Astrocyte of the hippocampus (primary cell): ENCODE measurements at regions not wholly inside any gene's neighbourhood (a gene's known extent, or its start where the extent isn't known, plus 50 kb on each side); places are given as distances from the start of the nearest gene placed in this dataset.

Source experiments
- DNase-seq: peaks from one replicate; pipeline ENCODE4 v3.0.0; 2011; ENCODE audit warnings: low read depth, low spot score

DNA sequence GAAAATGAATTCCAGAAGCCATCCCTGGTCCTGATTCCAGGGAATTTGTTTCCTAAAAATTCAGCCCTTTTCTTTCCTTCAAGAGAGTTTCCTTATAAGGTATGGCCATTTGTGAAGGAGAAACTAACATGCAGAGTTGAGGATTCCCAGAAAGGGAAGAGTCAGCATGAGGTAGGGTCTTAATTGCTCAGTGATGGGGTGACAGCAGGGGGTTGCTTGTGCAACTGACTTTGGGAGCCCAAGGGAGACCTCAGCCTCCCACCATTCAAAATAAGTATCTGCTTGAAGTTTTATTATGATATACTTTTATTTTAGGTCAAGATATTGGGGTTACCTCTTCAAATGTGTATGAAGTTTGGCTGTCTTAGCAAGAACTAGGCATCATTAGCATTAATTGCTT, 74.9 kb upstream of the CELF4 start:
- no peak for DNase-seq

DNA sequence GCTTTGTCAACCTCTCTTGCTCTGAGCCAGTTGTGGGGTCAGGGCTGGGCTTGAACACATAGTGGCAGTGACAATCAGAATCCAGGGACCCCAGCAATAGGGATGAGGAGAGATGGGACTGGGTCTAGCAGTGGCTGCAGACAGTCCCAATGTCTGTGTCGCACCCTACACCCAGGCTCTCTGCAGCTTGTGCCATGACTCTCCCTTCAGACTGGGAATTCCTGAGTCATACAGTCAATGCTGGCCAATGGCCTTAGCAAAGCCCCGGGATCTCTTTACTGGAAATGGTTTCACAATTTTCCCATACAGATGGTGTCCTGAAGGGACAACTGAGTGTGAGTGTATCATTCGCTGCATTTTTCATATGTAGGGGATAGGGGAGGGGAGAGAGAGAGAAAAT, 74.2 kb upstream of the CELF4 start:
- no peak for DNase-seq

DNA sequence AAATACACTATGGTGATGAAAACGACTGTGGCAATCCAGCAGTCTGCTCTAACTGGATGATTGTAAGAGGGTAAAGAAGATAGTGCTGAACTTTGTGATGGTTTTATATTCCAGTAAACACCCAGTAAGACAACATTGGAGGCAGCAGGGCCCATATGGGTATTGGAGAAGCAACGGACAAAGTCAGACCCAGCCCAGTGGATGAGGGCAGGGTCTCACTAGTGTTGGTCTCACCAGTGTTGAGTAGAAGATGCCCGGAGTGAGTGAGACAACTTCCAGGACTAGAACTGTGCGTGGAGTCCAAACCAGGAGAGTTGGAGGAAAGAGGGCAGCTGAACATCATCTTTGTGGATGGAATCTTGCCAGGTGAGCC, 71.9 kb upstream of the CELF4 start:
- no peak for DNase-seq

DNA sequence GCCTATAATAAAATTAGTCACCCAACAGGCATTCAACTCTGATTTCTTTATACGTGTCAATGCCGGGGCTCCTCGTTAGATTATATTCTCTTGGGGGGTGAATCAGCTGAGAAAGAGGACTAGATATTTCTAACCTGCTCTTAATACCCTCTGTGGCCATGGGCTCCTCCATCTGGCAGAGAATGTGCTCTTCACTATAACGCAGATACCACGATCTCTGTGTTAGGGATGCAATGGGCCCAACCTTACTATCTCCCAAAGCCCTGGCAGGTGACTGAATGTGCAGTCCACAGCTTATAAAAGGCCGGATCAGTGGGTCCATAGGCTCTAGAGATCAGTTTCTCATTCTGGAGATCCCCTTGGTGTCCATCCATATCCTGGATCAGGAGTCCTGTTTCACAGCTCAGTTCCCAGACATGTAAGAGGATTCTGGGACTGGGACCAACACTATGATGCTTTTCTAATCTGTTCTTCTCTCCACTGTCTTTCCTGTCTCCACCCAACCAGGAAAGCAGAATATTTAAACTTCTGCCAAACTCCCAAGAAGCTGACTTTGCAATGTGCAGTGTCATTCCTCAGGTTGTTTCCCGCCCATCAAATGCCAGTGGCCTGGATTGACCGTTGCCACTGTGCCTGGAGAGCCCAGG, 71.4 kb upstream of the CELF4 start:
- no peak for DNase-seq

GRCh38 chr18:37634516-37634915, 68.9 kb upstream of the CELF4 start:
- no peak for DNase-seq

GRCh38 chr18:37631422-37631821, 65.8 kb upstream of the CELF4 start:
- no peak for DNase-seq

DNA sequence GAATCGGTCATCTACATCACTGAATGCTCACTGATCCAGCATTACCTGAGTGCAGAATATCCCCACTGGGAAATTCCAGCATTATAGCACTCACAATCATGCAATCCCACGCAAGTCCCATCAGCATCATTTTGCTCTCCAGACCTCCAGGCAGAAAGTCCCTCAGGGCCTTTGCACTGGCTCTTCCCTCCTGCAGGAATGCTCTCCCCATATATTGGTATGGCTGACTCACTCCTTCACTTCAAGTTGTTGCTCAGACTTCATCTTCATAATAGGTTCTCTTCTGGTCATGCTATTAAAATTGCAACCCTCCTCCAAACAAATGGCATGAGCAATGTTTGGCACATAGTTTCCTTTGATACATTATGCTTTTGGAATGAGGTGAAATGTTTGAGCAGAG, 64.7 kb upstream of the CELF4 start:
- DNase-seq = no peak

- no peak for DNase-seq
These were observed 63.0 kb upstream of the CELF4 start for GRCh38 chr18:37628470-37629220.

DNA sequence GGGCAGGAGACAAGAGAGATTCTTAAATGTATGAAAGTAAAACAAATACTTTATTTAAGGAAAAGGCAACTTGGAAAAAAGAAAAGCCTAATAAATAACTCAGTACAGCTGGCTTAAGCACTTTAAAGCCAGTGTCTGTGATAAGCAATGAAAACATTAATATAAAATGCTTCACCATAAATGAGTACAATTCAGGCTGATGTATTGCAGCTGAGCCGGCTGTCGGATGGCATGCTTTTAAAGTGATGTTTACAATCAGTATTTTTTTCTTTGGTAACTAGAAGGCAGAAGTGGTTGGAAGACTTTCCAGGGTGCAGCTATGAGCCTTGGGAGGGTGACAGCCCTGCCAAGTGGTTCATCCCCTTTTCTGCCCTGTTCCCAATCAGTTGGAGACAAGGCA, 58.7 kb upstream of the CELF4 start:
- no peak for DNase-seq

GRCh38 chr18:37619964-37620363, 54.4 kb upstream of the CELF4 start:
- no peak for DNase-seq

DNA sequence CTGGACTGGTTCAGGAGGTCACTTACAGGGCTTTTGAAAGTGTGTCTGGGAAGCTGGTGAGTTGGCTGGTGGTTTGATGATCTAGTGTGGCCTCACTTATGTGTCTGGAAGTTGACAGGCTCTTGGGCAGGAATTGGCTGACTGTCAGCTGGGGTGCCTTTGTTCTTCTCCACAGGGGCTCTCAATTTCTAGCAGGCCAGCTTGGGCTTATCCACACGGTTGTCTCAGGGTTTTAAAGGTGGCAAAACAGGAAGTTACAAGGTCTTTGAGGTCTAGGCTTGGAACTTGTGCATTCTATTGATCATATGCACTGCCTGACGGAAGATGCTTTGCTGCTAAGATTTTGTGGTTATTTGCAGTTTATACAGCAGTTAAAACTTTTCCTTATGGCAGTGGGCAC, 52.0 kb upstream of the CELF4 start:
- DNase-seq = no peak
